ENCODE measurements at regions not wholly inside any gene's neighbourhood (a gene's known extent, or its start where the extent isn't known, plus 50 kb on each side); places are given as distances from the start of the nearest gene placed in this dataset.

GRCh38 chr11:88404932-88405710 lies 67.6 kb upstream of the CTSC start:
- peak; percentile 32 for DNase-seq (ENCODE audit: low read depth)

- DNase-seq (ENCODE audit: low read depth): no peak
Observed at GRCh38 chr11:88404391-88404790, 66.9 kb upstream of the CTSC start.

- peak; percentile 30 for DNase-seq (ENCODE audit: low read depth)
Observed at GRCh38 chr11:88402784-88403183, 65.2 kb upstream of the CTSC start.

- DNase-seq (ENCODE audit: low read depth): peak; percentile 56
Observed at GRCh38 chr11:88402192-88402715, 64.7 kb upstream of the CTSC start.

- no peak for DNase-seq (ENCODE audit: low read depth)
Observed at GRCh38 chr11:88398791-88399570, 61.4 kb upstream of the CTSC start.

- DNase-seq (ENCODE audit: low read depth): peak; percentile 66
Observed at GRCh38 chr11:88398372-88398771, 60.8 kb upstream of the CTSC start.

- DNase-seq (ENCODE audit: low read depth): no peak
Observed at GRCh38 chr11:88390254-88390653, 52.7 kb upstream of the CTSC start.

GRCh38 chr11:88387957-88388356 lies 50.4 kb upstream of the CTSC start:
- DNase-seq (ENCODE audit: low read depth): no peak
